Fibroblast of lung (primary cell): ENCODE measurements at regions not wholly inside any gene's neighbourhood (a gene's known extent, or its start where the extent isn't known, plus 50 kb on each side); places are given as distances from the start of the nearest gene placed in this dataset.

Experiments used
- DNase-seq, 2 donors: peaks; one replicate each; pipeline versions ENCODE4 v3.0.0 to v3.0.0-alpha.2; 2010; ENCODE audit warnings: low read depth in 2 of 2
- H2AFZ ChIP-seq: 2 replicates; pipeline ENCODE4 v1.5.1; 2012; ENCODE audit warnings: low read length, control low read depth, inconsistent platforms
- H3K27ac ChIP-seq: 2 replicates; pipeline ENCODE4 v1.5.1; 2011; ENCODE audit warnings: low read length, control low read depth; ENCODE audit not compliant: insufficient read depth
- H3K27me3 ChIP-seq: 2 replicates; pipeline ENCODE4 v1.5.1; 2011; ENCODE audit warnings: mild to moderate bottlenecking, low read length; ENCODE audit not compliant: control insufficient read depth, insufficient read depth
- H3K36me3 ChIP-seq: 2 replicates; pipeline ENCODE4 v1.5.1; 2011; ENCODE audit warnings: low read length; ENCODE audit not compliant: control insufficient read depth, insufficient read depth
- H3K4me1 ChIP-seq: 2 replicates; pipeline ENCODE4 v1.5.1; 2011; ENCODE audit warnings: low read length; ENCODE audit not compliant: control insufficient read depth, insufficient read depth; ENCODE audit errors: extremely low read depth
- H3K4me2 ChIP-seq: 2 replicates; pipeline ENCODE4 v1.5.1; 2011; ENCODE audit warnings: low read length, control low read depth; ENCODE audit not compliant: insufficient read depth; ENCODE audit errors: extremely low read depth
- H3K4me3 ChIP-seq, 4 experiments: fragments of 200-600 bp in 1 of 4; sonication (generic) in 1 of 4; replicated peaks in 1 of 4; 2 replicates each; pipeline ENCODE4 v1.5.1; 2011 to 2016; ENCODE audit warnings: low read length in 4 of 4, low read depth in 3 of 4, mild to moderate bottlenecking in 3 of 4, control low read depth in 2 of 4, inconsistent platforms in 1 of 4, mixed read lengths in 1 of 4; ENCODE audit not compliant: insufficient read depth in 1 of 4; ENCODE audit errors: control extremely low read depth in 1 of 4
- H3K79me2 ChIP-seq: 2 replicates; pipeline ENCODE4 v1.5.1; 2012; ENCODE audit warnings: mild to moderate bottlenecking, low read length, inconsistent platforms; ENCODE audit not compliant: control insufficient read depth, insufficient read depth
- H3K9ac ChIP-seq: 2 replicates; pipeline ENCODE4 v1.5.1; 2011; ENCODE audit warnings: mild to moderate bottlenecking, low read length, control low read depth; ENCODE audit not compliant: insufficient read depth
- H3K9me3 ChIP-seq: 2 replicates; pipeline ENCODE4 v1.5.1; 2012; ENCODE audit warnings: low read depth, low read length; ENCODE audit not compliant: control insufficient read depth, insufficient read depth
- H4K20me1 ChIP-seq: 2 replicates; pipeline ENCODE4 v1.5.1; 2011; ENCODE audit warnings: low read length; ENCODE audit not compliant: control insufficient read depth, insufficient read depth; ENCODE audit errors: extremely low read depth
- EZH2 ChIP-seq: IDR thresholded peaks from 2 replicates; pipeline ENCODE4 v1.5.1; 2012; ENCODE audit warnings: low read length, control low read depth, mild to moderate bottlenecking; ENCODE audit errors: missing control alignments
- TF ChIP-seq, protein P1 (sequence below), 2 donors: IDR thresholded peaks in 1 of 2; conservative IDR thresholded peaks in 1 of 2; 1 replicate in 1 of 2; 2 replicates in 1 of 2; pipeline ENCODE4 v1.5.1; 2011 to 2012; ENCODE audit warnings: low read length in 2 of 2, control low read depth in 1 of 2, inconsistent platforms in 1 of 2, low read depth in 1 of 2, mild to moderate bottlenecking in 1 of 2

DNA sequence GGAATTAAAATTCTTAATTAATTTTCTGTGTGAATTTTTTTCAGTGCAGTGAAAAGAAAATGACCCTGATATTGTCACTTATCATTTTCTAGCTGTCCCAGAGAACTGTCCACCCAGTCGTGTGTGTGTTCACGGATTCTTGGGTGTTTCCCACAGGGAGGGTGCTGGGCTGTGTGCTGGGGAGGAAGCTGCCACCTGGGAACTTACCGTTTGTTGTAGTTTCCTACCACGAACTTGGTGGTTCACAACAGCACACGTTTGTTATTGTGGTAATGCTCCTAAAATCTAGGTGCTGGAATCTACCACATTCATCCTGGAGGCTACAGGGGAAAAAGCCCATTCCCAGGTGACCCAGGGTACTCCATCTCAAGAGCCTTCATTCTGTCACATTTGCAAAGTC lies 276.1 kb downstream of the GLRX3 start:
- no peak for DNase-seq
- Histone ChIP-seq H2AFZ (no peak overlapping the region), H3K27ac (no peak overlapping the region), H3K4me3 (no peak overlapping the region), H3K4me2 (no peak overlapping the region), H3K79me2 (no peaks in the 10 kb centered on the region), H3K27me3 (no peaks in the 10 kb centered on the region), H3K9me3 (no peaks in the 10 kb centered on the region), H4K20me1 (no peaks in the 10 kb centered on the region), H3K9ac (no peak overlapping the region), H3K36me3 (no peaks in the 10 kb centered on the region), H3K4me1 (no peaks in the 10 kb centered on the region)
- TF ChIP-seq, protein P1, sequence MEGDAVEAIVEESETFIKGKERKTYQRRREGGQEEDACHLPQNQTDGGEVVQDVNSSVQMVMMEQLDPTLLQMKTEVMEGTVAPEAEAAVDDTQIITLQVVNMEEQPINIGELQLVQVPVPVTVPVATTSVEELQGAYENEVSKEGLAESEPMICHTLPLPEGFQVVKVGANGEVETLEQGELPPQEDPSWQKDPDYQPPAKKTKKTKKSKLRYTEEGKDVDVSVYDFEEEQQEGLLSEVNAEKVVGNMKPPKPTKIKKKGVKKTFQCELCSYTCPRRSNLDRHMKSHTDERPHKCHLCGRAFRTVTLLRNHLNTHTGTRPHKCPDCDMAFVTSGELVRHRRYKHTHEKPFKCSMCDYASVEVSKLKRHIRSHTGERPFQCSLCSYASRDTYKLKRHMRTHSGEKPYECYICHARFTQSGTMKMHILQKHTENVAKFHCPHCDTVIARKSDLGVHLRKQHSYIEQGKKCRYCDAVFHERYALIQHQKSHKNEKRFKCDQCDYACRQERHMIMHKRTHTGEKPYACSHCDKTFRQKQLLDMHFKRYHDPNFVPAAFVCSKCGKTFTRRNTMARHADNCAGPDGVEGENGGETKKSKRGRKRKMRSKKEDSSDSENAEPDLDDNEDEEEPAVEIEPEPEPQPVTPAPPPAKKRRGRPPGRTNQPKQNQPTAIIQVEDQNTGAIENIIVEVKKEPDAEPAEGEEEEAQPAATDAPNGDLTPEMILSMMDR (conservative IDR thresholded peaks at IDR 0.05 in 1 of 2, IDR thresholded peaks at IDR 0.05 in 1 of 2; ENCODE audit: low read depth in 1 of 2, low read length in 2 of 2): no peak
- TF ChIP-seq EZH2: no peak

DNA sequence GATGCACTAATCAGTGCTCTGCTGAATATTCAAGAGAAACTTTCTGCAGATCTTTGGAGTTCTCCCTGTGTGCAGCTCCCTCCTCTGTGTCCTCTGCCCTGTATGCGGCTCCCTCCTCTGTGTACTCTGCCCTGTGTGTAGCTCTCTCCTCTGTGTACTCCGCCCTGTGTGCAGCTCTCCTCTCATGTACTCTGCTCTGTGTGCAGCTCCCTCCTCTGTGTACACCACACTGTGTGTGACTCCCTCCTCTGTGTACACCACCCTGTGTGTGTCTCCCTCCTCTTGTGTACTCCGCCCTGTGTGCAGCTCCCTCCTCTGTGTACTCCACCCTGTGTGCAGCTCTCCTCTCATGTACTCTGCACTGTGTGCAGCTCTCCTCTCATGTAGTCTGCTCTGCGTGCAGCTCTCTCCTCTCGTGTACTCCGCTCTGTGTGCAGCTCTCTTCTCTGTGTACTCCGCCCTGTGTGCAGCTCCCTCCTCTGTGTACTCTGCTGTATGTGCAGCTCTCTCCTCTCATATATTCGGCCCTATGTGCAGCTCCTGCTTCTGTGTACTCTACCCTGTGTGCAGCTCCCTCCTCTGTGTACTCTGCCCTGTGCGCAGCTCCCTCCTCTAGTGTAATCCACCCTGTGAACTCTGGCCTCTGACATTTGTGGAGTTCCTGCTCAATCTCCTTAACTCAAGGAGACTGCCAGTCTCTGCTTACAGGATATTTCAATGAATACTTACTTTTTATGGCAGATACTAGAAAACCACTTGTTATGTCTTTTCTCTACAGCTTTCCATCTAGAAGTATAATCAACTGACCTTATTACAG lies 280.4 kb downstream of the GLRX3 start:
- Histone ChIP-seq H4K20me1 (no peaks in the 10 kb centered on the region), H3K9me3 (no peaks in the 10 kb centered on the region), H3K4me2 (no peak overlapping the region), H3K36me3 (no peaks in the 10 kb centered on the region), H3K79me2 (no peaks in the 10 kb centered on the region), H3K4me3 (no peak overlapping the region), H2AFZ (no peak overlapping the region), H3K27me3 (no peaks in the 10 kb centered on the region), H3K27ac (no peak overlapping the region), H3K4me1 (no peaks in the 10 kb centered on the region), H3K9ac (no peak overlapping the region)
- DNase-seq: no peak
- no peak for TF ChIP-seq EZH2
- TF ChIP-seq, protein P1 (conservative IDR thresholded peaks at IDR 0.05 in 1 of 2, IDR thresholded peaks at IDR 0.05 in 1 of 2; ENCODE audit: low read depth in 1 of 2, low read length in 2 of 2): no peak

- no peaks in the 10 kb centered on the region for H3K79me2 ChIP-seq
- H2AFZ ChIP-seq: no peak overlapping the region
- H3K9me3 ChIP-seq: no peaks in the 10 kb centered on the region
- no peaks in the 10 kb centered on the region for H3K4me1 ChIP-seq
- no peak overlapping the region for H3K4me2 ChIP-seq
- no peaks in the 10 kb centered on the region for H3K27me3 ChIP-seq
- no peak overlapping the region for H3K9ac ChIP-seq
- H3K4me3 ChIP-seq: no peak overlapping the region
- no peaks in the 10 kb centered on the region for H4K20me1 ChIP-seq
- no peak for DNase-seq
- no peak for TF ChIP-seq EZH2
- TF ChIP-seq, protein P1 (conservative IDR thresholded peaks at IDR 0.05 in 1 of 2, IDR thresholded peaks at IDR 0.05 in 1 of 2; ENCODE audit: low read depth in 1 of 2, low read length in 2 of 2): no peak
- H3K36me3 ChIP-seq: no peaks in the 10 kb centered on the region
- no peak overlapping the region for H3K27ac ChIP-seq
These were observed 282.5 kb downstream of the GLRX3 start for GRCh38 chr10:130418731-130419130.
